Testis (tissue), 2 donors: ENCODE measurements at regions not wholly inside any gene's neighbourhood (a gene's known extent, or its start where the extent isn't known, plus 50 kb on each side); places are given as distances from the start of the nearest gene placed in this dataset.

Source experiments
- DNase-seq: peaks from one replicate; pipeline ENCODE4 v3.0.0-alpha.2; 2019
- H3K27ac ChIP-seq, 2 donors: fragments of 200-600 bp; sonication (generic); one replicate each; pipeline ENCODE4 v1.5.1; 2019
- H3K27me3 ChIP-seq: fragments of 200-600 bp; sonication (generic); one replicate; pipeline ENCODE4 v1.5.1; 2019
- H3K36me3 ChIP-seq: fragments of 200-600 bp; sonication (generic); one replicate; pipeline ENCODE4 v1.5.1; 2017; ENCODE audit warnings: low read depth; ENCODE audit errors: missing control alignments
- H3K4me1 ChIP-seq: fragments of 200-600 bp; sonication (generic); one replicate; pipeline ENCODE4 v1.5.1; 2019
- H3K4me3 ChIP-seq, 2 donors: fragments of 200-600 bp; sonication (generic); one replicate each; pipeline ENCODE4 v1.5.1; 2017 to 2019
- H3K9me3 ChIP-seq: fragments of 200-600 bp; sonication (generic); one replicate; pipeline ENCODE4 v1.5.1; 2017
- POLR2A ChIP-seq: fragments of 450-650 bp; IDR thresholded peaks from one replicate; pipeline ENCODE4 v1.6.1; 2017; ENCODE audit warnings: antibody characterized with exemption, mild to moderate bottlenecking, moderate library complexity
- WGBS, 2 donors: methylation state at CpG; one replicate each; pipeline ENCODE4 v1.1.5; 2018; 5-methylcytosine and 5-hydroxymethylcytosine counted together
- intact Hi-C: fragments of 100-400 bp; cut with DNase I; formaldehyde crosslinking; loops from one replicate; pipeline ENCODE4 v1.15.1; 2023; ENCODE audit warnings: low total_unique reads
- TF ChIP-seq, protein P1 (sequence below), 3 experiments: fragments of 450-650 bp in 2 of 3; fragments of 200-600 bp in 1 of 3; sonication (generic) in 1 of 3; IDR thresholded peaks; one replicate each; pipeline ENCODE4 v1.5.1; 2016 to 2019; ENCODE audit warnings: antibody characterized with exemption in 3 of 3, mild to moderate bottlenecking in 2 of 3, moderate library complexity in 1 of 3

DNA sequence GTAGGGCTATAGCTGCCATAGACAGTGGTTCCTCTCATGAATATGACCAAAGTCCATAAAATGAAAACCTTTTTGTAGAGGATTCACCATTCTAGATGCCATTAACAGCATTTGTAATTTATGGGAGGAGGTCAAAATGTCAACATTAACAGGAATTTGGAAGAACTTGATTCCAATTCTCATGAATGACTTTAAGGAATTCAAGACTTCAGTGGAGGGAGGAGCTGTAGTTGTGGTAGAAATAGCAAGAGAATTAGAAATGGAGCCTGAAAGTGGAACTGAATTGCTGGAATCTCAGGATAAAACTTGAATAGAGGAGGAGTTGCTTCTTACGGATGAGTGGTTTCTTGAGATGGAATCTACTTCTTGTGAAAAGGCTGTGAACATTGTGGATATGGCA is 65.4 kb upstream of the ESRRG start:
- intact Hi-C loops: no loop called here

DNA sequence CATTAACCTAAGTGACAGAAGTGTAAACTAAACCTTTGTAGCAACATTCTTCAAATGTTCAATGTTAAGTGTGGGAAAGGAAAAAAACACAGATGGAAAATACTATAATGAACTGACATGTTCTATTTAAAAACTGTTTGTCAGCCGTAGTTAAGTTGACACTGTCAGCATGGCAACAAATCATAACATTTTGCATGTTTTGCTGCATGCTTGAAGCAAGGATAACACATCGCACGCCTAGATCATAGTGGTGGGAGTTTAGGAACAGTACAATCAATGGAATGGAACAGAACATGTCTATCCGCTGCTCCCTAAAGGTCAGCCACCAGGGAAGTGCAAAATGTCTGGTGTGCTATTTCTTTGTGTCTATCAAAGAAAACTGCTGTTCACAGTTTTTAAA is 62.5 kb upstream of the ESRRG start:
- H3K4me1 ChIP-seq: no peaks in the 10 kb centered on the region
- no peaks in the 10 kb centered on the region for H3K27me3 ChIP-seq
- H3K4me3 ChIP-seq: no peak overlapping the region
- no peak for DNase-seq
- H3K36me3 ChIP-seq: no peaks in the 10 kb centered on the region
- no peak overlapping the region for H3K27ac ChIP-seq
- WGBS, 2 donors: 71 to 79% methylated on average over 4 of the region's 4 CpGs
- TF ChIP-seq, protein P1, sequence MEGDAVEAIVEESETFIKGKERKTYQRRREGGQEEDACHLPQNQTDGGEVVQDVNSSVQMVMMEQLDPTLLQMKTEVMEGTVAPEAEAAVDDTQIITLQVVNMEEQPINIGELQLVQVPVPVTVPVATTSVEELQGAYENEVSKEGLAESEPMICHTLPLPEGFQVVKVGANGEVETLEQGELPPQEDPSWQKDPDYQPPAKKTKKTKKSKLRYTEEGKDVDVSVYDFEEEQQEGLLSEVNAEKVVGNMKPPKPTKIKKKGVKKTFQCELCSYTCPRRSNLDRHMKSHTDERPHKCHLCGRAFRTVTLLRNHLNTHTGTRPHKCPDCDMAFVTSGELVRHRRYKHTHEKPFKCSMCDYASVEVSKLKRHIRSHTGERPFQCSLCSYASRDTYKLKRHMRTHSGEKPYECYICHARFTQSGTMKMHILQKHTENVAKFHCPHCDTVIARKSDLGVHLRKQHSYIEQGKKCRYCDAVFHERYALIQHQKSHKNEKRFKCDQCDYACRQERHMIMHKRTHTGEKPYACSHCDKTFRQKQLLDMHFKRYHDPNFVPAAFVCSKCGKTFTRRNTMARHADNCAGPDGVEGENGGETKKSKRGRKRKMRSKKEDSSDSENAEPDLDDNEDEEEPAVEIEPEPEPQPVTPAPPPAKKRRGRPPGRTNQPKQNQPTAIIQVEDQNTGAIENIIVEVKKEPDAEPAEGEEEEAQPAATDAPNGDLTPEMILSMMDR (IDR thresholded peaks at IDR 0.05): no peak
- TF ChIP-seq POLR2A: no peak
- H3K9me3 ChIP-seq: no peaks in the 10 kb centered on the region
- intact Hi-C loops: no loop called here

More for the DNA sequence above, 65.4 kb upstream of the ESRRG start:
- no peak for DNase-seq
- Histone ChIP-seq H3K27ac (no peak overlapping the region), H3K27me3 (no peaks in the 10 kb centered on the region), H3K36me3 (no peaks in the 10 kb centered on the region), H3K4me1 (no peaks in the 10 kb centered on the region), H3K4me3 (no peak overlapping the region), H3K9me3 (no peaks in the 10 kb centered on the region)
- TF ChIP-seq, protein P1 (IDR thresholded peaks at IDR 0.05): no peak
- TF ChIP-seq POLR2A: no peak
- 91 to 92% methylated on average over 1 of the region's 1 CpG for WGBS, 2 donors

DNA sequence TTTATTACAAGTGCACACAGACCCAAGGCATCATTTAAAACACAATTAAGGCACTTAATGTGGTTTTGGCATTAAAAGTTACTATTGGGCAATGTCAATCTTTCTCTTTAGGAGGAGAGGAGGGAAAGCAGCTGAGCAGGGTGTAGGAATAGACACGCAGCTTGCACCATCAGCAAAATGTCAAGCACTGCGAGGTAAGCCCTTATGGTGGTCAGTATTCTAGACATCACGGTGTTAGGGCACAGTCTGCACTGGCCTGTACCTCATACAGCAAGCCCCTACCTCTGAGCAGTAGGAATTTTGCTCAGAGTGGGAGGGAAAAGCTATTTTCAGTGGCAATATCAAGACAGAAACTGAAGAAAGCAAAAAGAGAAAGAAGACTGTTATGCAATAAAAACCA is 62.0 kb upstream of the ESRRG start:
- Histone ChIP-seq H3K4me1 (no peaks in the 10 kb centered on the region), H3K27ac (no peak overlapping the region), H3K9me3 (no peaks in the 10 kb centered on the region), H3K27me3 (no peaks in the 10 kb centered on the region), H3K36me3 (no peaks in the 10 kb centered on the region), H3K4me3 (no peak overlapping the region)
- 78 to 88% methylated on average over 3 of the region's 3 CpGs for WGBS, 2 donors
- intact Hi-C loops: no loop called here
- TF ChIP-seq, protein P1 (IDR thresholded peaks at IDR 0.05): no peak
- TF ChIP-seq POLR2A: no peak
- no peak for DNase-seq

DNA sequence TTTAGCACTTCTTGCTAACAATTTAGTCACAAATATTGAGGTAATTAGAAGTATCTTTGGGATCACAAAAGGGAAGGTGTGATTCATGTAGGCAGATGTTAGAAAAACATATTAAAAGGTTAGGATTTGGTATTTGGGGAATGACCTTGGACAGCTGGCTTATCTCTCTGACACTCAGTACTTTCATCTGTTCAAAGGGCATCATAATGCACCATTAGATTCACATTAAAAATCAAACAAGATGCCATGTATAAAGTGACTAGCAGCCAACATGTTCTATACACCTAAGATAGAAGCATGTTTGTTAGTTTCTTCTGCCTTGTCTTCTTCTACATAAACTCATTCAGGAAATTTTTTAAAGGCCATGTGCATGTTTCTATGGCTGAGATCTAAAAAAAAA is 56.5 kb upstream of the ESRRG start:
- no peak for TF ChIP-seq POLR2A
- TF ChIP-seq, protein P1 (IDR thresholded peaks at IDR 0.05): no peak
- H3K4me3 ChIP-seq: no peak overlapping the region
- H3K36me3 ChIP-seq: no peaks in the 10 kb centered on the region
- H3K4me1 ChIP-seq: no peaks in the 10 kb centered on the region
- no peak overlapping the region for H3K27ac ChIP-seq
- H3K27me3 ChIP-seq: no peaks in the 10 kb centered on the region
- no peak for DNase-seq
- intact Hi-C loops: no loop called here
- no peaks in the 10 kb centered on the region for H3K9me3 ChIP-seq

DNA sequence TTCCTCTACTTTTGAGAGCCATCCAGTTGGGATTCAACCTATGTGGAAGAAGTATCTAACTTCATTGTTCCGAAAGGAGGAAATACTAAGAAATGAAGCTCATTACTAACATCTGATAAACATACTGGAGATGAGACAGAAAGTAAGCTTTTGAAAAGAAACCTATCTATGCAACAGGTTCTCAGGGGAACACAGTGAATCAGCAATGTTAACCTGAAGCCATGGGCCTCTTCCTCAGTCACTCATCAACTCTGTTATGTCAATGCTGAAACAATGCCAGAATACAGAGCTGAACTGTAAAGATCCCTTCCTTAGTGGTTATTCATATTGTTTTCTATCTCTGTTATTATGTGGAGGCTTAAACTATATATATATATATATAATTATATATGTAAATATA is 55.5 kb upstream of the ESRRG start:
- no peak for TF ChIP-seq POLR2A
- TF ChIP-seq, protein P1 (IDR thresholded peaks at IDR 0.05): no peak
- Histone ChIP-seq H3K4me3 (no peak overlapping the region), H3K9me3 (no peaks in the 10 kb centered on the region), H3K36me3 (no peaks in the 10 kb centered on the region), H3K27me3 (no peaks in the 10 kb centered on the region), H3K27ac (no peak overlapping the region), H3K4me1 (no peaks in the 10 kb centered on the region)
- WGBS, 2 donors: 96 to 100% methylated on average over 1 of the region's 1 CpG
- no peak for DNase-seq
- intact Hi-C loops: no loop called here
